SK-N-SH treated with all-trans-retinoic acid at 6 μM for 48 hours (cell line): ENCODE measurements at regions not wholly inside any gene's neighbourhood (a gene's known extent, or its start where the extent isn't known, plus 50 kb on each side); places are given as distances from the start of the nearest gene placed in this dataset.

ENCODE experiments used
- ATAC-seq: fragments of 200-7000 bp; cut with Tn5 transposase; 3 replicates; pipeline ENCODE4 v1.9.1; 2020; ENCODE audit warnings: mild to moderate bottlenecking, moderate library complexity
- ARNTL ChIP-seq: fragments of 450-650 bp; formaldehyde crosslinking; IDR thresholded peaks from 2 replicates; pipeline ENCODE4 v1.5.0; 2020; ENCODE audit warnings: low read depth, mild to moderate bottlenecking, moderate library complexity, borderline replicate concordance
- BACH2 ChIP-seq: fragments of 250-450 bp; sonication (Bioruptor Pico); IDR thresholded peaks from 2 replicates; pipeline ENCODE4 v1.9.0; 2021; ENCODE audit warnings: mild to moderate bottlenecking, borderline replicate concordance
- CREB5 ChIP-seq: fragments of 250-450 bp; sonication (Bioruptor Pico); IDR thresholded peaks from 2 replicates; pipeline ENCODE4 v1.5.1; 2020; ENCODE audit warnings: low read depth, mild to moderate bottlenecking, moderate library complexity
- CSRNP3 ChIP-seq: fragments of 250-450 bp; sonication (Bioruptor Pico); IDR thresholded peaks from 2 replicates; pipeline ENCODE4 v1.5.1; 2021; ENCODE audit warnings: mild to moderate bottlenecking, moderate library complexity
- ESRRG ChIP-seq: fragments of 250-450 bp; sonication (Bioruptor Pico); IDR thresholded peaks from 2 replicates; pipeline ENCODE4 v1.6.1; 2021; ENCODE audit warnings: mild to moderate bottlenecking
- ISL1 ChIP-seq: fragments of 250-450 bp; sonication (Bioruptor Pico); IDR thresholded peaks from 2 replicates; pipeline ENCODE4 v2.1.2; 2022; ENCODE audit warnings: mild to moderate bottlenecking, moderate library complexity
- PATZ1 ChIP-seq: fragments of 250-450 bp; sonication (Bioruptor Pico); IDR thresholded peaks from 2 replicates; pipeline ENCODE4 v1.8.0; 2020; ENCODE audit warnings: mild to moderate bottlenecking, moderate library complexity, borderline replicate concordance
- POU6F1 ChIP-seq: fragments of 250-450 bp; sonication (Bioruptor Pico); IDR thresholded peaks from 2 replicates; pipeline ENCODE4 v1.8.0; 2021; ENCODE audit warnings: low read depth, mild to moderate bottlenecking, moderate library complexity, borderline replicate concordance
- PPARA ChIP-seq: fragments of 250-450 bp; sonication (Bioruptor Pico); IDR thresholded peaks from 2 replicates; pipeline ENCODE4 v1.5.0; 2020; ENCODE audit warnings: mild to moderate bottlenecking, borderline replicate concordance
- RARB ChIP-seq: fragments of 250-450 bp; sonication (Bioruptor Pico); IDR thresholded peaks from 2 replicates; pipeline ENCODE4 v1.8.0; 2021; ENCODE audit warnings: mild to moderate bottlenecking, moderate library complexity
- SNAI2 ChIP-seq: fragments of 250-450 bp; sonication (Bioruptor Pico); IDR thresholded peaks from 2 replicates; pipeline ENCODE4 v1.5.0; 2020; ENCODE audit warnings: mild to moderate bottlenecking, moderate library complexity
- TCF4 ChIP-seq: fragments of 250-450 bp; sonication (Bioruptor Pico); IDR thresholded peaks from 2 replicates; pipeline ENCODE4 v1.8.0; 2021; ENCODE audit warnings: mild to moderate bottlenecking, moderate library complexity, borderline replicate concordance
- TOX ChIP-seq: fragments of 250-450 bp; sonication (Bioruptor Pico); IDR thresholded peaks from 2 replicates; pipeline ENCODE4 v1.8.0; 2021; ENCODE audit warnings: mild to moderate bottlenecking, moderate library complexity, borderline replicate concordance
- ZC3H10 ChIP-seq: fragments of 250-450 bp; sonication (Bioruptor Pico); IDR thresholded peaks from 2 replicates; pipeline ENCODE4 v1.5.1; 2021; ENCODE audit warnings: mild to moderate bottlenecking, moderate library complexity
- ZFP30 ChIP-seq: fragments of 450-650 bp; formaldehyde crosslinking; IDR thresholded peaks from 2 replicates; pipeline ENCODE4 v1.5.0; 2022; ENCODE audit warnings: mild to moderate bottlenecking, moderate library complexity
- ZNF565 ChIP-seq: fragments of 450-650 bp; formaldehyde crosslinking; conservative IDR thresholded peaks from 2 replicates; pipeline ENCODE4 v1.5.0; 2020; ENCODE audit warnings: low read depth, mild to moderate bottlenecking, moderate library complexity
- ZNF70 ChIP-seq: fragments of 450-650 bp; formaldehyde crosslinking; IDR thresholded peaks from 2 replicates; pipeline ENCODE4 v1.5.0; 2020; ENCODE audit warnings: mild to moderate bottlenecking, moderate library complexity
- ZNF8 ChIP-seq: fragments of 450-650 bp; formaldehyde crosslinking; IDR thresholded peaks from 2 replicates; pipeline ENCODE4 v1.5.0; 2020; ENCODE audit warnings: mild to moderate bottlenecking, moderate library complexity

DNA sequence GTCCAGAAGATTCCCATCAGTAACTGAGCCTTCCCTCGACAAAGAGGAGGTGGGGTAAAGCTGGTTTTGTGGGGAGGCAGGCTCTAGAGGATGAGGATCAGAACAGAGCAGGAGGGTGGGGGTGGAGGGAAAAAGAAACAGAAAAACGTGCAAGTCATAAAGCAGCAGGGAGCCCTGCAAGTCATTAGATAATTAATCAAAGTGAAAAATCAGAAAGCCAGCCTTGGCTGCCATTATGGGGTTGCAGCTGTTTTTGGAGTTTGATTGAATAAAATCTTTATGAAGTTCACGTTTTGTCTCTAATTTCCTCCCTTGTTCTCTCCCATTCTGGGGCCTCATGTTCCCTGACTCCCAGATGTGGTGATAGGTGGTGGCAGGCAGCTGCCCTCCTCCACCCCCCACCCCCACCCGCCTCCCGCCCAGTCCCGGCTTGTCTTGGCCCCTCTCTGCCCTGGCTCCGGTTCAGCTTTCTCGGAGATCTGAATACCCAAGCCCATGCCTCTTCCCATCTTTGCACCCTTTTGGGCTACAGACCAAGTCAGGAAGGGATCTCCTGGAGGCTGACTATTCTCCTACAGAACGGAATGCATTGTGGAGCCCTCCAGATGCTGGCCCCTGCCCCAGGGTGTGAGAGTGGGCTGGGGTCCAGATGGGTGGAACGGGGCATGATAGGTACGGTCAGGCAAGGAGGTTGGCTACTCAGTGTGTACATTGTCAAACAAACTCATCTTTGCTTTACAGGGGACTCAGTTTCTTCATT lies 141.8 kb downstream of the CDC5L start:
- no peak for ATAC-seq
- TF ChIP-seq POU6F1 (CRISPR knock-in tag) (no peak), TOX (no peak), PPARA (no peak)

GRCh38 chr6:44530209-44530909 lies 142.9 kb downstream of the CDC5L start:
- ATAC-seq = no peak
- TF ChIP-seq ESRRG (no peak), ZNF565 (CRISPR knock-in tag) (no peak), TCF4 (CRISPR knock-in tag) (no peak), ZC3H10 (CRISPR knock-in tag) (no peak), POU6F1 (CRISPR knock-in tag) (no peak), ZNF70 (no peak), CSRNP3 (CRISPR knock-in tag) (no peak), ZNF8 (no peak), ZFP30 (no peak), BACH2 (CRISPR knock-in tag) (no peak), PPARA (no peak)

- no peak for TF ChIP-seq PPARA
- no peak for TF ChIP-seq ISL1 (CRISPR knock-in tag)
- no peak for TF ChIP-seq POU6F1 (CRISPR knock-in tag)
- TF ChIP-seq SNAI2 = no peak
- no peak for TF ChIP-seq ZC3H10 (CRISPR knock-in tag)
- ATAC-seq = no peak
These were observed 143.4 kb downstream of the CDC5L start for GRCh38 chr6:44530910-44531234.

DNA sequence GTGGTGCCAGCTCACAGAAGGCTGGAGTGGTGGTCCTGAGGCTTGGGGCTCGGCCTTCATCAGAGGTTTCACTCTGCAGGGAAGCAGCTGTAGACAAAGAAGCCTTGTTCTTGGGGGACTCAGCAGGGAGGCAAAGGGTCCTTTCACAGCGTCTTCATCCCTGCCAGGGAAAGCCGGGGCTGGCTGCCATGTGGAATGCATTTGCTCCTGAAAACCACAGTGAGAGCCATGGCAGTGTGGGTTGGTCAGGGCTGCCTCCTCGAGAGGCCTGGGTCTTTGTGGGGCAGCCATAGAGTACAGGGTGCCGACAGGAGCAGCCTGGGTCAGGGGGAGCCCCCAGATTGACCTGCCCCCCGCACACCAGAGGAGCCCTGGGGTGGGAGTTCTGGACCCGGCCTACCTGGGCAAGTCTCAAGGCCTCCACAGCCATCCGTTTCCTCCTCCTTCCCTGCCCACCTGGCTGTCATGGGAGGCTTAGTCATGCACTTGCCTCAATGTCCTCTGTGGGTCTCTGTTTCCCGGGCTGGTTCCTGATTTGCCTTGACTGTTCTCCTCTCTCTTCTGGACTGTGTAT lies 144.0 kb downstream of the CDC5L start:
- no peak for ATAC-seq
- TF ChIP-seq ZFP30 (no peak), ZNF8 (no peak), RARB (CRISPR knock-in tag) (no peak), ZNF565 (CRISPR knock-in tag) (no peak), ISL1 (CRISPR knock-in tag) (no peak), ESRRG (no peak), ARNTL (CRISPR knock-in tag) (no peak), PATZ1 (no peak), CREB5 (no peak), ZC3H10 (CRISPR knock-in tag) (no peak), TCF4 (CRISPR knock-in tag) (no peak), ZNF70 (no peak)
